CD4-positive, alpha-beta T cell treated with Interleukin-2 at 100 ng/mL for 4 hours (primary cell): ENCODE measurements at regions not wholly inside any gene's neighbourhood (a gene's known extent, or its start where the extent isn't known, plus 50 kb on each side); places are given as distances from the start of the nearest gene placed in this dataset.
"Not testable (repeated sequence)": the region's sequence is repeated elsewhere in the genome, so short reads cannot be mapped to it uniquely, and the experiment has no call there.

Experiments
- DNase-seq: peaks from one replicate; pipeline ENCODE4 v3.0.0-alpha.2; 2020; ENCODE audit warnings: low spot score

GRCh38 chr3:105223815-105224214 is 142.9 kb upstream of the ALCAM start:
- no peak for DNase-seq

GRCh38 chr3:105228696-105229095 is 138.0 kb upstream of the ALCAM start:
- DNase-seq, result no peak

GRCh38 chr3:105232553-105232952 is 134.2 kb upstream of the ALCAM start:
- DNase-seq, result no peak

- DNase-seq, result no peak
These were observed 133.7 kb upstream of the ALCAM start for GRCh38 chr3:105233010-105233409.

- DNase-seq, result no peak
These were observed 131.5 kb upstream of the ALCAM start for GRCh38 chr3:105235221-105235620.

GRCh38 chr3:105235785-105236184 is 130.9 kb upstream of the ALCAM start:
- DNase-seq, result no peak

GRCh38 chr3:105238367-105238766 is 128.3 kb upstream of the ALCAM start:
- no peak for DNase-seq

- no peak for DNase-seq
These were observed 123.6 kb upstream of the ALCAM start for GRCh38 chr3:105243076-105243475.

GRCh38 chr3:105246536-105246935 is 120.2 kb upstream of the ALCAM start:
- DNase-seq, result no peak

GRCh38 chr3:105253225-105253624 is 113.5 kb upstream of the ALCAM start:
- no peak for DNase-seq

- no peak for DNase-seq
These were observed 112.6 kb upstream of the ALCAM start for GRCh38 chr3:105254154-105254553.

GRCh38 chr3:105255350-105255749 is 111.4 kb upstream of the ALCAM start:
- DNase-seq, result no peak

GRCh38 chr3:105259496-105259895 is 107.2 kb upstream of the ALCAM start:
- no peak for DNase-seq

GRCh38 chr3:105260385-105260784 is 106.3 kb upstream of the ALCAM start:
- DNase-seq, result no peak

- DNase-seq, result no peak
These were observed 92.2 kb upstream of the ALCAM start for GRCh38 chr3:105274536-105274935.

- no peak for DNase-seq
These were observed 91.8 kb upstream of the ALCAM start for GRCh38 chr3:105274958-105275357.

GRCh38 chr3:105277656-105278055 is 89.1 kb upstream of the ALCAM start:
- DNase-seq, result no peak

GRCh38 chr3:105278688-105279087 is 88.0 kb upstream of the ALCAM start:
- no peak for DNase-seq

- no peak for DNase-seq
These were observed 84.7 kb upstream of the ALCAM start for GRCh38 chr3:105281989-105282388.

- DNase-seq, result no peak
These were observed 81.8 kb upstream of the ALCAM start for GRCh38 chr3:105284876-105285275.

- DNase-seq, result no peak
These were observed 81.0 kb upstream of the ALCAM start for GRCh38 chr3:105285653-105286241.

GRCh38 chr3:105293441-105293840 is 73.3 kb upstream of the ALCAM start:
- no peak for DNase-seq

- not testable (repeated sequence) for DNase-seq
These were observed 70.4 kb upstream of the ALCAM start for GRCh38 chr3:105296182-105296822.

GRCh38 chr3:105304487-105304886 is 62.2 kb upstream of the ALCAM start:
- no peak for DNase-seq
